HG03064 (cell line): ENCODE measurements at regions not wholly inside any gene's neighbourhood (a gene's known extent, or its start where the extent isn't known, plus 50 kb on each side); places are given as distances from the start of the nearest gene placed in this dataset.
"Not testable (repeated sequence)": the region's sequence is repeated elsewhere in the genome, so short reads cannot be mapped to it uniquely, and the experiment has no call there.

Experiments used
- ATAC-seq: cut with Tn5 transposase; IDR thresholded peaks from one replicate; pipeline ENCODE4 v1.9.1; 2021; ENCODE audit warnings: low read depth; ENCODE audit not compliant: unreplicated experiment

DNA sequence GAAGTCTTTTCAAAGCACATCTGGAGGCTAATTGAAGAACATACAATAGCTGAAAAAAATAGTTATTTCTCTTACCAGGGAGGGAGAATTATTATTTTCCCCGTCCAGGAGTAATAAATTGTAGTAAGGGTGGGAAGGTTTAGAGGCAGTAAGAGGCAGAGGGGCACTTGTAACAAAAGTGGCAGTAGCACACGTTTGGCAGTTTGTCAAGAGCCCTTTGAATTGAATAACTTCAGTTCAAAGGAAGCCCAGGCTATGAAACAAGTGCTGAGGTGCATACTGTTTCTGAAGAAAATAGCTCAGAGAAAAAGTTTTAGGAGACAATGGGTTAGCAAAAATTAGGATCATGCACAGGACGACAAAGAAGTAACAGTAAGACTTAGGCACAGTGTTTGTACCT lies 451.3 kb downstream of the LRRC70 start:
- no peak for ATAC-seq

DNA sequence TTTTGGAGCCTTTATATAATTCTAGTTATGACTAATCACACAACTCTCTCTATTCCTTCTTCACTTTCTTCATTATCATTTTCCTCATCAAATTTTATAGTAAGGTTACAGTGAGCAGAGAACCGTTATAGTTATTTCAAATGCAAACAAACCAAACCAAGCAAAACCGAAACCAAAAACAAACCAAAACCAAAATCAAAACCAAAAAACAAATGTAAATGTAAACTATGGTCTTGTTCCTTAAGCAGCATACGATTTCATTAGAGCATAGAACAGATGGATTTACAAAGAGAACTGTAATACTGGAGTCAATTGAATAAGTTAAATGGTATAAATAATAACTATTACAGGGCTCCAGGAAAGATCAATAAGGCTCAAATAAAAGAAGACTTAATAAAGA lies 447.1 kb downstream of the LRRC70 start:
- no peak for ATAC-seq

DNA sequence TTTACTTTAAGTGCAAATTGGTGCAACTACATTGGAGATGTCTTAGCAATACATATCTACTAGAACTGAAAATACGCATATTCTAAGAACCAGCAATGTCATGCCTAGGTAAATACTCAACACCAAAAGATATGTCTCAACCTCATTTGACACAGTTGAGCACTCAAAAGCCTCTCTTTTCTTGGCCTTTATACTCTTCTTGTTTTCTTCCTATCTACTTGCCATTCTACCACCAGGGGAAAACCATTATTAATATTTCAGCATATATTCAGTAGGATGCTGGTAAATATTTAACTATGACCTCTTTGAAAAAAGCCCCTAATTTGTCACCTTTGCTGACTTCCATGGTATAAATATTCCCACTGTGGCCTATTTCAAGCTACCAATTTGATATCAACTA lies 443.8 kb downstream of the LRRC70 start:
- ATAC-seq: no peak

DNA sequence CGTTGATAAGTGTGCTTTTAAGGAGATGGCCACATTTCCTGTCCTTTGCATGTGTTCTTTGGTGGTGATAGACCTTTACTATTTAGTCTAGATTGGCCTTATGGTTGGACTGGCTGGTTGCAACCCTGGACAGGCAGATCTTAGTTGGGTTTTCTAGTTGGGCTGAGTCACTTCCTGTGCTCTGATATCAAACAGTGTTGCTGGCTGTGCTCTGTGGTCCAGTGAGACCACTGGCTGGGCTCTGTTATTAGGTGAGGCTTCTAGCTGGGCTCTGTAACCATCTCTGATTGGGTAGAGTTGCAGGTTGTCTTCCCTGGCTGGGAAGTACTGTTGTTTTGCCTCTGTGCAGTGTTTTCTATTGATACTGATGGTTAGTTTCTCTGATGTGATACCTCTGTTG lies 432.5 kb downstream of the LRRC70 start:
- ATAC-seq: no peak

DNA sequence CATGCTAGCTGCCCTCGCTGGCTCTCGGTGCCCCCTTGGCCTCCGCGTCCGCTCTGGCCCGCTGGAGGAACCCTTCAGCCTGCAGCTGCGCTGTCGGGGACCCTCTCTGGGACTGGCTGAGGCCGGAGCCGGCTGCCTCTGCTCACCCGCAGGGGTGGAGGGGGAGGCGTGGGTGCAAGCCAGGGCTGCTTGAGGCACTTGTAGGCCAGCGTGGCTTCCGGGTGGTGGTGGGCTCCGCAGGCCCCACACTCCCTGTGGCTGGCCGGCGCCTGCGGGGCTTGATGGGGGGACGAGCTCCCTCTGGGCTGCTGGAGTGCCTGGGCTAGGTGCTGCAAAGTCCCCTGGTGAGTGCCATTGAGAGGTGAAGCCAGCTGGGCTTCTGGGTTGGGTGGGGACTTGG lies 429.6 kb downstream of the LRRC70 start:
- ATAC-seq: no peak

DNA sequence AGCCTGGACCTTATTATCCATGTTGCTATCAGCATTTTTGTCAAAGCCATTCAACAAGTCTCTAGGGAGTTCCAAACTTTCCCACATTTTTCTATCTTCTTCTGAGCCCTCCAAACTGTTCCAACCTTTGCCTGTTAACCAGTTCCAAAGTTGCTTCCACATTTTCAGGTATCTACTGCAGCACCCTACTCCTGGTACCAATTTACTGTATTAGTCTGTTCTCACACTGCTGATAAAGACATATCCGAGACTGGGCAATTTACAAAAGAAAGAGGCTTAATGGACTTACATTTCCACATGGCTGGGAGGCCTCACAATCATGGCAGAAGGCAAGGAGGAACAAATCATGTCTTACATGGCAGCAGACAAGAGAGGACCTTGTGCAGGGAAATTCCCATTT lies 416.2 kb downstream of the LRRC70 start:
- ATAC-seq: not testable (repeated sequence)

DNA sequence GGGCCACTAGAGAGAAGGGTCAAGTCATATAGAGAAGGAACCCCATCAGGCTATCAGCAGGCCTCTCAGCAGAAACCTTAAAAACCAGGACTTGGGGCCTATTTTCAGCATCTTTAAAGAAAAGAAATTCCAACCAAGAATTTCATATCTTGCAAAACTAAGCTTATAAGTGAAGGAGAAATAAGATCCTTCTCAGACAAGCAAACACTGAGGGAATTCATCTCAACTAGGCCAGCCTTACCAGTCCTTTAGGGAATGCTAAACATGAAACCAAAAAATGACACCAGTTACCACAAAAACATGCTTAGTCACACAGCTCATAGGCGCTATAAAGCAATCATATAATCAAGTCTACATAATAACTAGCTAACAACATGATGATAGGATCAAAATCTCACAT lies 407.1 kb downstream of the LRRC70 start:
- no peak for ATAC-seq

DNA sequence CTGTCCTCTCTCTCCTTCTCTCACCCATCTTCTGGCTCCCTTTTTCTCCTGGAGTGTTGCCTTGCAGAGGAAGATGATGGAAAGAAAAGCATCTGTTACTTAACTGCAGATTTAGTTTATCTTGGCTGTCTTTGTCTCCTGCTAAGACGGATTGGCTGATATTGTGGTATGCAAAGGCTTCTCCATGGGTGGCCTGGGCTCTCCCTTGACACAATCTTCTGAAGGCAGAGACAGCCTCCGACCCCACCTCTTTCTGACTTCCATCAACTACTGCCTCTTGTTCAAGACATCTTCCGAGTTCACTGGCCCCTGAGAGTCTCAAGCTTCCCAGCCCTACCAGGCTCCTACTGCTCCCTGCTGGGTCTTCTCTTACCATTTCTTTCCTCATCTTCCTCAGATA lies 403.7 kb downstream of the LRRC70 start:
- ATAC-seq: no peak

DNA sequence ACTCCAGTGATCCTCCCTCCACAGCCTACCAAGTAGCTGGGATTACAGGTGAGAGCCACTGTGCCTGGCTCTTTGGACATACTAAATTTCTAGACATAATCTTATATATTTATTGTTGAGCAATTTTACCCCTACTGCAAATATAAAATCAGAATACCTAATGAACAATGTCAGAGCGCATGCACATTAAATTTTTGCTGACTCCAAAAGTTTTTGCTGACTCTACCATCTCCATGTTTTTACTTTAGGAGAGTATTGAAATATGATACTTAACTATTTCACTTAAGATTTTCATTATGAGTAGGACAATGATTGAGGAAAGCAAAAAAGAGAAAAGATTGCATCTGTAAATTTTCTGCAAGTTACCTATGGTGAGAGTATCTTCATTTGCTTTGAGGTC lies 402.3 kb downstream of the LRRC70 start:
- no peak for ATAC-seq

DNA sequence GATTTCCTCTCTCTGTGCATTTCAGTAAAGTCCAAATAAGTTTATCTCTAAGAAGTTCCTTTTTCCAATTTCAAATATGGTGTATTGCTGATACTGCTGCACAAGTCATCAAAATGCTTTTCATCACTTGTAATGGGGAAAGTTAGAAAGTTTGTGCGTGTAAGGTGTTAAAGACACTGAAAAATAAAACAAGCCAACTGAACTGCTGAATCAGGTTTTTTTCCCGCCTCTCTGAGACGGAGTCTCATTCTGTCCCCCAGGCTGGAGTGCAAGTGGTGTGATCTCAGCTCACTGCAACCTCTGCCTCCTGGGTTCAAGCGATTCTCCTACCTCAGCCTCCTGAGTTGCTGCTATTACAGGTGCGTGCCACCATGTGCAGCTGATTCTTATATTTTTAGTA lies 400.9 kb downstream of the LRRC70 start:
- ATAC-seq: no peak

DNA sequence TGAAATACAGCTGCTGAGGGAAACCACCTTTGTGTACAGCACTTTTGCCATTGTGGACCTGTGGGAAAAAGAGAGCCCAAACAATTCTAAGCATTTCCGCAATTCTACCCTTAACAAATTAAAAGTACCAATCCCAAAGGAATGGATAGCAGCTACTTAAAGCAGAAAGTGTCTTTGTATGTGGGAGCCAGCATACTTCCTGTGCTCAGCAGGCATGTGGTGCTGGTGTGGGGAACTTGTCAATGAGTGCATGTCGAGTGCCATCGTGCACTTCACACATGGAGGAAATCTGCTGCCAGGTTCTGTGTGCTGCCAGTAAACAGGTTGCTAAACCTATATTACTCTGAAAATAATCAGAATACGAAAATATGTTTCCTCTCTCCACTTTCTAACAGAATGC lies 399.0 kb downstream of the LRRC70 start:
- ATAC-seq: no peak

DNA sequence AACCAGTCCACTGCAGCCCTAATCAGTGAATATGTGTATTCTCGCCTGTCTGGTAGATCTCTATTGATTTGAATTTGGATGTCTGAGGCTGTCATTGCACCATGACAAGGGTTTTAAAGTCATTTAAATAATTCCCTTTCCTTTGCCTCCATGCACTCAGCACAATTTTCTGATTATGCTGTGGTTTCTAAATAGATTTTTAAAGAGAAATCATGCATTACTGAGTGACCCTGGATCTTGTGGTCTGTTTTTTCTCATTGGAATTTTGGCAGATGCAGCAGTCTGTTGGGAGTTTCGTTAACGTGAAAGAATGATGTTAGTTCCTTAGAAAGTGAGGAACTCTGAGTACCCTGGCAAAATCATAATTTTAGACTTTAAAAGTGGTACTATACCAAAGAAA lies 396.0 kb downstream of the LRRC70 start:
- no peak for ATAC-seq

DNA sequence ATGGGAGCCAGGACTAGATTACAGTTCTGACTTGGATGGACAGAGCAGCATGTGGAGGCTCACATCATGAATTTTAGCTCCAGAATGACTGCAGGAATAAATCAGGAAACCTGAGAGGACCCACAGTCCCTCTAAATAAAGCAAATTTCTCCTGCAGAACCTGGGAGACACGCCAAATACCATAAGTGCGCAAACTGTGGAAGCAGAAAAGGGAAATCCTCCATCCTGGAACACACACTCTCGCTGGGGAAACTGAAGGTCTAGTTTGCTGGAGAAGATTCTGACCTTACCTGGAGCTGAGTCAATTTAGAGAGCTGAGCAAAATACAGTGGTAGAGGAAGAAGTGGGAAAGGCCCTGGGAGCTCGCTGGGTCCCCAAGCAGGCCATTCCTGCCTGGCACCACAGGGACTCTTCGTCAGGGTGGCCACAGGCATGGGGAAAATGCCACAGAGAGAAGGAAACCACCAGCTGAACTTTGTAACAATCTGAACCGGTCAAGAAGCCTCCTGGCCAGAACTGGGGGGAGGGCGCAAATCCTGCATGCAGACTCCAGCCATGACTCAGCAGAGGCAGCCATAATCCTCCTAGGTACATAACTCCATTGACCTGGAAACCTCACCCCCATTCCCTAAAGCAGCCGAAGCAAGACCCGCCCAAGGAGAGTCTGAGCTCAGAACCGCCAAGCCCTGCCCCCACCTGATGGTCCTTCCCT lies 390.9 kb downstream of the LRRC70 start:
- ATAC-seq: no peak

DNA sequence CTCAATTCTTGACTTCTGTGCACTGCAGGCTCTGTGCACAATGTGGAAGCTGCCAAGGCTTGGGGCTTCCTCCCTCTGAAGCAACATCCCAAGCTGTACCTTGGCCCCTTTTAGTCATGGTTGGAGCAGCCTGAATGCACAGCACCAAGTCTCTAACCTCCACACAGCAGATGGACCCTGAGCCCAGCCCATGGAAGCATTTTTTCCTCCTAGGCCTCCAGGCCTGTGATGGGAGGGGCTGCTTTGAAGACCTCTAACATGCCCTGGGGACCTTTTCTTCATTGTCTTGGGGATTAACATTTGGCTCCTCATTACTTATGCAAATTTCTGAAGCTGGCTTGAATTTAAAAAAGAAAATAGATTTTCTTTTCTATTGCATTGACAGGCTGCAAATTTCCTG lies 385.8 kb downstream of the LRRC70 start:
- ATAC-seq: no peak

DNA sequence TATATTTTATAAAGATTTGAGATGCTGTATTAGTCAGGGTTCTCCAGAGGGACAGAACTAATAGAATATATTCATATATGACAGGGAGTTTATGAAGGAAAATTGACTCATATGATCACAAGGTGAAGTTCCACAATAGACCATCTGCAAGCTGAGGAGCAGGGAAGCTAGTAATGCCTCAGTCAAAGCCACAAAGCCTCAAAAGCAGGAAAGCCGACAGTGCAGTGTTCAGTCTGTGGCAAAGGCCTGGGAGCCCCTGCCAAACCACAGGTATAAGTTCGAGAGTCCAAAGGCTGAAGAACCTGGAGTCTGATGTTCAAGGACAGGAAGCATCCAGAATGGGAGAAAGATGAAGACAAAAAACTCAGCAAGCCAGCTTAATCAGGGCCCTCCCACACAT lies 382.2 kb downstream of the LRRC70 start:
- no peak for ATAC-seq

DNA sequence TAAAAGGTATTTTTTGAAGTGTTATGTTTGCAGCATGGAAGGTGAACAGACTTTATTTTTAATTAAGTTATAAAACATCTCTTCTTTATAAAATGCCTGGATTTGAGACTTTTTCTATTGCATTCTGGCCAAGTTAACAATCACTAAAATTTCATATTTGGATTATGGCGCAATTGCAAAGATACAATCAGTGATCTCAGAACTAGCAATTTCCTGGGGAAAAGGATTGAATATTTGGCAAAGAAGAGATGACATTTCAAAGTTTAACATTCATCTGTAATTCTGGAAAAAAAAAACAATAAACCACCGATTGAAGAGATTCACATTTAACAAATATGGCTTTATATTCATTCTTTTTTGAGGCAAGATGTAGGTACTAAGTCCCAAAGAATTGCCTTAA lies 378.0 kb downstream of the LRRC70 start:
- no peak for ATAC-seq

DNA sequence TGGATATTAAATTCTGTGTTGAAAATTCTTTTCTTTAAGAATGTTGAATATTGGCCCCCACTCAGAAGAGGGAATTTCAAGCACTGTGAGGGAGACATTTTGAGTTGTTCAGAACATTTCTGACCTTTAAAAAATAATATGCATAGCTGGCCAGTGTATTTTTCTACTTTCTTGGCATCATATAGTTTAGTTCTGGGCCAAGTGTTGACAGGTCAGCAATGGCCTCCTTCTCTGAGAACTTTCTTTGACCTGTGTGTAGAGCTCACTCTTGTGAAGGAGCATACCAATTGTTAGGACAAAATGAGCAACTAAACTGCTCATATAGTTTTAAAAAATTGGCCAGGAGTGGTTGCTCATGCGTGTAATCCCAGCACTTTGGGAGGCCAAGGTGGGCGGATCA lies 376.0 kb downstream of the LRRC70 start:
- ATAC-seq: no peak

DNA sequence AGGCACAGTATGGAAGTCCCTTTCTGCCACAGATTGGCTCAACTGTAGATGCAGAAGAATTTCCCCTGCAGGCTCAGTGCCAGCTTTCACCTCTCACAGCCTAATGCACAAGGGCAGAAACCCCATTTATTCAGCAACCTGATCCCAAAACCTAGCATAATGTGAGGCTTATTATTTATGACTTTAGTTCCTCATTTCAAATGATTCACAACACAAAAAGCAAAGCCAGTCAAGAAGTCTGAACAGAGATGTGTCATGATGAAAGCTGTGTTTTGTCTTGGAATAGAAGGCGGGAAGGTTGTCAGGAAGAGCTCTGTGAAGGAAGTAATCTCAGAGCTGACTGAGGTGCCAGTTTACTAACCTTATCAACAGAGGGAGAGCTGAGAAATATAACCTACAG lies 369.7 kb downstream of the LRRC70 start:
- no peak for ATAC-seq

DNA sequence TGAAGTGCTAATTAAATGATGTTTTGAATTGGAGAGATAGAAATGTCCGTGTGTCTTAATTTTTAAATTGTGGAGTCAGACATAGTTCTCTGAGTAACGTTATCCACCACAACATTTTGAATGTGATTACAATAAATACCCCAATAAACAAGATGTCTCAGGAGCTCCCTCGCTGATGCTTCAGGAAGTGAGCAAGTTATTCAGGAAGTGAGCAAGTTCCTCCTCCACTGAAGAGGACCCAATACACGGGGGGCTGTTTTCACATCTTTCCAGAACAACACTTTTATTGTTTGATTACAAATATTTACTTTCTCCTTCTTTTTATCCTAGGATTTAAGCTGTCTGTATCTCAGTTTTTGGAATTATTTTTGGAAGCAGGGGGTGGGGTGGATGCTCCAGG lies 363.8 kb downstream of the LRRC70 start:
- ATAC-seq: no peak

DNA sequence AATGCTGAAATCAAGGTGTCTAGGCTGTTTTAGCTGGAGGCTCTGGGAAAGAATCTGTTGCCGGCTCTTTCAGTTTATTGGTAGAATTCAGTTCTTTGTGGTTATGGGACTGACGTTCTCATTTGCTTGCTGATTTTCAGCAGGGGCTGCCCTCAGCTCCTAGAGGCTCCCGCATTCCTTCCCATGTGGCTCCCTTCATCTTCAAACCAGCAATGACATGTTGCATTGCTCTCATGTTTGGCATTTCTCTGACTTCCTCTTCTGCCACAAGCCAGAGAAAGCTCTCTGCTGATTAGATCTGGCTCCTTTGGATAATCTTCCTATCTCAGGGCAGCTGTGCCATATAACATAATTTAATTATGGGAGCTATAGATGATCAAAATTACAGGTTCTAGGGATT lies 360.3 kb downstream of the LRRC70 start:
- no peak for ATAC-seq

DNA sequence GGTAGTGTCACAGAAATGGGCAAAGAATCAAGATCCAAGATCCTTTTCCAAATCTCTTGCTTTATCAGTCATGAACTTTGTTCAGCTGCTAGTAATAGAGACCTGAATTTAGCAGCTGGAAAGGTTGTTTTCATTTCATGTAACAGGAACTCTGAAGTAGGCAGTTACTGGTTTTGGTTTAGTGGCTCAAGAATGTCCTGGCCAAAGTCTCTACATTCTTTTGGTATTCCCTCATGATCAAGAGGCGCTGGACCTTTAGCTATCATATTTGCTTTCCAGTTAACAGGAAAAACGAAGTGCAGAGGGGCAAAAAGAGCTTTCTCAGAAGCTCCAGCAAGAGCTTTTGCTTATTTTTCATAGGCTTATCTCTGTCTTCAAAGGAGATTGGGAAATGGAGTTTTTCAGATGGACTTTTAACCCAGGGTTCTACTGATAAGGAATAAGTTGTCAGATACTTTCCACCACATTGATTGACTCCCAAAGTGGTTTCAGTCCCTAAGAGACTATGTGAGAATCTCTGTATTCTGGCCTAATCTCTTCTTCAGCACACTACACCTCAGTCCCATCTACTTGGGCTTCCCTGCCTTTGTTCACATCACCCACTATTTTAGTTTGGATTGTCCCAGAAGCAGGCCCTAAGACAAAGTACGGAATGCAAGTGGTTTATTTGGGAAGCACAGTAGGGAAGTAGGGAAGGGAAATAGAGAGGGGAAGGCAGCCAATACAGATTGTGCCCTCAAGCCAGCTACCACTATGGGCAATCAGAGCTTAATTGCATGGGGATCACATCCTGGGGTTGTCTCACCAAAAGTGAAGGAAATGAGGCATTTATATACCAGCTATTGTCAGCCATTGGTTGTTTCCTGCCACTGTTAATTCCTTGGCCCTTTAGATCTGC lies 359.3 kb downstream of the LRRC70 start:
- no peak for ATAC-seq

DNA sequence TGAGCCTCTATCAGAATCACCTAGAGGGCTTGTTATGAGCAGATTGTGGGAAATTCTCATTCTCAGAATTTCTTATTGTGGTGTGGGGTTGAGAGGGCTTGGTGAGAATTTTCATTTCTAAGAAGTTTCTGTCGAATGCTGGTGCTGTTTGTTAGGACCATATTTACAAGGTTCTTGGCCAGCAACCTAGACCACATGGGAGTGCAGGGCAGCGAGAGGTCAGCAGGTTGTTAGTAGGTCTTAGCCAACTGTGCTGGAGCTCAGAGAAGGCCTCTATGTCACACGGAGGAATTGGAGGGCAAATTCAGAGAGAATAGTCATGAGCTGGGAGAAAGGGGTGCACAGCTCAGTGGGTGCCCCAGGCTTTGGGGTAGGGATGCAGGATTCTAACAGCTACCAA lies 357.0 kb downstream of the LRRC70 start:
- ATAC-seq: no peak
